Transverse colon (tissue), 3 donors: ENCODE measurements at regions not wholly inside any gene's neighbourhood (a gene's known extent, or its start where the extent isn't known, plus 50 kb on each side); places are given as distances from the start of the nearest gene placed in this dataset.

Experiments
- CTCF ChIP-seq, 5 experiments: fragments of 200-600 bp in 3 of 5; fragments of 450-650 bp in 2 of 5; sonication (generic) in 3 of 5; IDR thresholded peaks; 1 replicate in 2 of 5; 2 replicates in 3 of 5; pipeline ENCODE4 v1.5.1; 2016 to 2017; ENCODE audit warnings: antibody characterized with exemption in 5 of 5, inconsistent platforms in 3 of 5, mild to moderate bottlenecking in 2 of 5, moderate library complexity in 1 of 5
- EP300 ChIP-seq: sonication (generic); formaldehyde crosslinking; IDR thresholded peaks from one replicate; pipeline ENCODE4 v1.6.1; 2017; ENCODE audit warnings: antibody characterized with exemption, low read depth
- POLR2A ChIP-seq: fragments of 450-650 bp; IDR thresholded peaks from one replicate; pipeline ENCODE4 v1.6.1; 2016; ENCODE audit warnings: antibody characterized with exemption, mild to moderate bottlenecking, moderate library complexity

GRCh38 chr1:78247079-78247478 is 201.3 kb downstream of the GIPC2 start:
- TF ChIP-seq CTCF (IDR thresholded peaks at IDR 0.05) (no peak), EP300 (no peak), POLR2A (no peak)
